ENCODE measurements at regions not wholly inside any gene's neighbourhood (a gene's known extent, or its start where the extent isn't known, plus 50 kb on each side); places are given as distances from the start of the nearest gene placed in this dataset.

GRCh38 chr12:19764408-19764807, 325.1 kb downstream of the AEBP2 start:
- TF ChIP-seq CTCF (conservative IDR thresholded peaks at IDR 0.05; ENCODE audit: low read depth, low read length), result no peak
- TF ChIP-seq MXI1 (IDR thresholded peaks at IDR 0.05; ENCODE audit: borderline replicate concordance, low read depth, low read length), result no peak
- no peak for TF ChIP-seq POLR2A (IDR thresholded peaks at IDR 0.05; ENCODE audit: low read depth, low read length)
- TF ChIP-seq, protein P1, sequence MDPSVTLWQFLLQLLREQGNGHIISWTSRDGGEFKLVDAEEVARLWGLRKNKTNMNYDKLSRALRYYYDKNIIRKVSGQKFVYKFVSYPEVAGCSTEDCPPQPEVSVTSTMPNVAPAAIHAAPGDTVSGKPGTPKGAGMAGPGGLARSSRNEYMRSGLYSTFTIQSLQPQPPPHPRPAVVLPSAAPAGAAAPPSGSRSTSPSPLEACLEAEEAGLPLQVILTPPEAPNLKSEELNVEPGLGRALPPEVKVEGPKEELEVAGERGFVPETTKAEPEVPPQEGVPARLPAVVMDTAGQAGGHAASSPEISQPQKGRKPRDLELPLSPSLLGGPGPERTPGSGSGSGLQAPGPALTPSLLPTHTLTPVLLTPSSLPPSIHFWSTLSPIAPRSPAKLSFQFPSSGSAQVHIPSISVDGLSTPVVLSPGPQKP (IDR thresholded peaks at IDR 0.05; ENCODE audit: borderline replicate concordance, low read depth, low read length), result no peak
- TF ChIP-seq CEBPB (IDR thresholded peaks at IDR 0.05; ENCODE audit: low read depth, low read length), result no peak
- TF ChIP-seq NFE2L2 (IDR thresholded peaks at IDR 0.05; ENCODE audit: low read depth, low read length), result no peak
- no peak for TF ChIP-seq MAFK (IDR thresholded peaks at IDR 0.05; ENCODE audit: low read depth, low read length)
- TF ChIP-seq RFX5 (IDR thresholded peaks at IDR 0.05; ENCODE audit: low read depth, low read length), result no peak
- TF ChIP-seq RCOR1 (IDR thresholded peaks at IDR 0.05; ENCODE audit: insufficient replicate concordance, low read length), result no peak
- TF ChIP-seq RAD21 (IDR thresholded peaks at IDR 0.05; ENCODE audit: low read length), result no peak
- TF ChIP-seq BHLHE40 (IDR thresholded peaks at IDR 0.05; ENCODE audit: low read depth, low read length), result no peak
- TF ChIP-seq MAZ (IDR thresholded peaks at IDR 0.05; ENCODE audit: borderline replicate concordance, low read depth, low read length), result no peak
- TF ChIP-seq SMC3 (IDR thresholded peaks at IDR 0.05; ENCODE audit: low read depth, low read length), result no peak
